BLaER1 treated with 17β-estradiol and CSF1 and Interleukin-3, amounts not matched to agents 10 nM and 100 nM (cell line): ENCODE measurements at regions not wholly inside any gene's neighbourhood (a gene's known extent, or its start where the extent isn't known, plus 50 kb on each side); places are given as distances from the start of the nearest gene placed in this dataset.

Experiments used
- H3K27ac ChIP-seq, 11 experiments: shearing (Covaris generic); formaldehyde crosslinking; 2 replicates each; pipeline ENCODE4 v1.8.1; 2022
- H3K27me3 ChIP-seq, 11 experiments: shearing (Covaris generic); formaldehyde crosslinking; 2 replicates each; pipeline ENCODE4 v1.8.1; 2022
- H3K36me3 ChIP-seq, 11 experiments: shearing (Covaris generic); formaldehyde crosslinking; 2 replicates each; pipeline ENCODE4 v1.8.1; 2022
- H3K4me1 ChIP-seq, 10 experiments: shearing (Covaris generic); formaldehyde crosslinking; 2 replicates each; pipeline ENCODE4 v1.8.1; 2022
- H3K4me2 ChIP-seq, 11 experiments: shearing (Covaris generic); formaldehyde crosslinking; 2 replicates each; pipeline ENCODE4 v1.8.1; 2022
- H3K4me3 ChIP-seq, 10 experiments: shearing (Covaris generic); formaldehyde crosslinking; 2 replicates each; pipeline ENCODE4 v1.8.1; 2022
- H3K9ac ChIP-seq, 11 experiments: shearing (Covaris generic); formaldehyde crosslinking; 2 replicates each; pipeline ENCODE4 v1.8.1; 2022
- H3K9me3 ChIP-seq, 11 experiments: shearing (Covaris generic); formaldehyde crosslinking; replicated peaks in 1 of 11; 2 replicates each; pipeline ENCODE4 v1.8.1; 2022
- H4K20me1 ChIP-seq, 11 experiments: shearing (Covaris generic); formaldehyde crosslinking; 2 replicates each; pipeline ENCODE4 v1.8.1; 2022
- Cebpa-rat ChIP-seq, 11 experiments: shearing (Covaris generic); IDR thresholded peaks; 2 replicates each; pipeline ENCODE4 v1.8.1; 2022

DNA sequence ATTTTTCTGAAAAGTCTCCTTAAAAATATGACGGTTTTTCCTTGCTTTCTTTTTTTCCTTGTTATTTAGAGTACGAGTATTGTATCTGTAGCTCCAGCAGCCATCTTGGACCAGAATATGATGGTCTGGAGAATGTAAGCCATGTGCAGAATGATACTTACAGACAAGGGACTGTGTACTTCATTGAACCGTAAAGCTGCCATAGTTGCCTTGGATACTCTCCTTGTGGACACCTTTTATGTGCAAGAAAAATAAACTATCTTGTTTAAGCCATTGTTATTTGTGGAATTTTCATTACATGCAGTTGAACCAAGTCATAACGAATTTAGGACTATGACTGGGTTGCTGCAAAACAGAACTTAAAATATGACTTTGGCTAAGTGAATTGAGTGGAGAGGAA is 485.8 kb upstream of the CITED2 start:
- Histone ChIP-seq H3K27ac (no peak overlapping the region), H3K27me3 (no peaks in the 10 kb centered on the region), H3K36me3 (no peaks in the 10 kb centered on the region), H3K4me2 (no peak overlapping the region), H3K4me1 (no peaks in the 10 kb centered on the region), H3K9ac (no peak overlapping the region), H3K9me3 (no peaks in the 10 kb centered on the region), H4K20me1 (no peaks in the 10 kb centered on the region), H3K4me3 (no peak overlapping the region)
- no peak for TF ChIP-seq Cebpa-rat (IDR thresholded peaks at IDR 0.05)

DNA sequence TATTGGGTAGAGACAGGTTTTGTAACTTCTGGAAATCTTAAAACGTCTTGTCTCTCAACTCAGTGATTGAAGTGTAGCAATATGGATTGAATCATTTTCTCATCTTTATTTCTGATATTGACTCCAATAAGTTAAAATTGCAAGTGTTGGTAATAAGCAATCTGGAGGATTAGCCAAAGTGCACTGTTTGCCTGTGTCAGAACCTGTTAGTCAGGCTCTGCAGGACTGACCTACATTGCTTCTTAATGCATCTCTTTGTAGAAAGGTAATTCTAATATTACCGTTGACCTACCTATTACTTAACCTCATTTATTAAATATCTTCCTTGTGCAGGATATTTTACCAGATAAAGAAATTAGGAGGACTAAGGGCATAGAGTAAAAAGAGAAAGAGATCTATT is 484.0 kb upstream of the CITED2 start:
- no peaks in the 10 kb centered on the region for H3K4me1 ChIP-seq
- no peak overlapping the region for H3K27ac ChIP-seq
- H3K9ac ChIP-seq: no peak overlapping the region
- H3K36me3 ChIP-seq: no peaks in the 10 kb centered on the region
- no peak overlapping the region for H3K4me3 ChIP-seq
- H3K4me2 ChIP-seq: no peak overlapping the region
- no peaks in the 10 kb centered on the region for H4K20me1 ChIP-seq
- no peak for TF ChIP-seq Cebpa-rat (IDR thresholded peaks at IDR 0.05)
- H3K9me3 ChIP-seq: no peaks in the 10 kb centered on the region
- H3K27me3 ChIP-seq: no peaks in the 10 kb centered on the region

DNA sequence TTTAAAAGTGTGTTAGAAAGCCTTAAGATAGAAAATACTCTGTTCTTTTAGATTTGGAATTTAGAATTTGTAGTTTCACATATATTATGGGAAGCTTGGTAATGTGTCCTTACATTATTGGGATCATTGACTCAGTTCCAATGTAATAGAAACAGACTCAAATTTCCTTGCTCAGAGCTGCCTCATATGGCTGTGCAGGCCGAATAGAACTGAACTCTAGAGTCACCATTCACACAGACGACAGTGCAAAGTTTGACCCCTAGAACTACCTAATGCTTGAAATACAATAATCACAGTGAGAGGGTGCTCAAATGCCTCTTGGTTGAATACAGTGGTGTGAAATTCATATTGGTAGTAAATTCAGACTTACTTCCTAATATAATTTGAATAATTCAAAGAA is 482.7 kb upstream of the CITED2 start:
- H3K4me3 ChIP-seq: no peak overlapping the region
- no peaks in the 10 kb centered on the region for H4K20me1 ChIP-seq
- H3K9me3 ChIP-seq: no peaks in the 10 kb centered on the region
- H3K9ac ChIP-seq: no peak overlapping the region
- no peaks in the 10 kb centered on the region for H3K27me3 ChIP-seq
- no peak for TF ChIP-seq Cebpa-rat (IDR thresholded peaks at IDR 0.05)
- H3K4me2 ChIP-seq: no peak overlapping the region
- no peaks in the 10 kb centered on the region for H3K36me3 ChIP-seq
- H3K27ac ChIP-seq: no peak overlapping the region
- no peaks in the 10 kb centered on the region for H3K4me1 ChIP-seq

DNA sequence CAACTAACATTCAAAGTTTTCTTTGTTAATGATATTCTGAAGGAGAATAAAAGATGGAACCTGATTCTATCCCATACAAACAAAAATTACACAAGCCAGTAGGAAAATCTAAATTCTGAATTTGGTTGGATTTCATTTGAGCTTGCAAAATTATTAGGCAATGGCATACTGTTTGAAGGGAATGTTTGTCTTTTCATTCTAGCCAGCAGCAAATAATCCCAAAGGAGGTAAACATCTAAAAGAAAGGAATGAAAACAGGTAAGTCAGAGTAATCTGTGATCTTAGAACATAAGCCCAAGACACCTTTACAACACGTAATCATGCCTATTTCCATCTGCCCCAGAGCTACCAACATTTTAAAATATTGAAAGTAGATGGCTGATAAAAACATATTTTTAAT is 482.1 kb upstream of the CITED2 start:
- no peaks in the 10 kb centered on the region for H3K27me3 ChIP-seq
- no peak overlapping the region for H3K27ac ChIP-seq
- H3K9me3 ChIP-seq: no peaks in the 10 kb centered on the region
- no peak overlapping the region for H3K4me2 ChIP-seq
- no peak overlapping the region for H3K9ac ChIP-seq
- no peak for TF ChIP-seq Cebpa-rat (IDR thresholded peaks at IDR 0.05)
- no peaks in the 10 kb centered on the region for H4K20me1 ChIP-seq
- no peak overlapping the region for H3K4me3 ChIP-seq
- H3K36me3 ChIP-seq: no peaks in the 10 kb centered on the region
- no peaks in the 10 kb centered on the region for H3K4me1 ChIP-seq

DNA sequence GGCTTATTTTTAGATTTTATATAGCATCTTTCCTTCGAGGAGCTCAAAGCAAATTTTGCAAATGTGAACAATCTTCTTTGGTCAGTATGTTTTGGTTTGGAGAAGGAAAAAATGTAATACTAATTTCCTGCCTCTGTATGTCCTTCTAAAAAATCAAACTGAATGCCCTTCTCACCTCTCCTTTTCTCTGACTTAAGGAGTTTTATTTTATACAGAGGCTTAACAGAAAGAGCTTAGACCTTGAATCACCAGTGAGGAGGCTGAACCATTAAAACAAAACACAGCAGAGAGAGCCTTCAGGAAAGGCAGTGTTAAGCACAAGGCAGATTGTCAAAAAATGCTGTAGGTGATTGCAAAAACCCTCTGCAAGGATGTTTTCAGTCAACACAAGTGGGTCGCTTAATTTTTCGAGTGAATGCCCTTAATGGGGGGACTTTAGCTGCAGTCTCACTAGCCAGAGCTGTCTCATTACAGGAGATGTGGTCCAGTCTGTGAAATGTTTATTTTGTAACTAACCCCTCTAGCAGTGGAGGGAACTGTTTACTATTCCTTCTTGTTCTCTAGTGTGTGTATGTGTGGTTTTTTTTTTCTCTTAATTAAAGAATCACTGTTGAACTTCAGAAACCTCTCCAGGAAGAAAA is 481.3 kb upstream of the CITED2 start:
- Histone ChIP-seq H3K4me3 (no peak overlapping the region), H3K27ac (no peak overlapping the region), H4K20me1 (no peaks in the 10 kb centered on the region), H3K9me3 (no peaks in the 10 kb centered on the region), H3K27me3 (no peaks in the 10 kb centered on the region), H3K4me2 (no peak overlapping the region), H3K9ac (no peak overlapping the region), H3K4me1 (no peaks in the 10 kb centered on the region), H3K36me3 (no peaks in the 10 kb centered on the region)
- TF ChIP-seq Cebpa-rat (IDR thresholded peaks at IDR 0.05): no peak

DNA sequence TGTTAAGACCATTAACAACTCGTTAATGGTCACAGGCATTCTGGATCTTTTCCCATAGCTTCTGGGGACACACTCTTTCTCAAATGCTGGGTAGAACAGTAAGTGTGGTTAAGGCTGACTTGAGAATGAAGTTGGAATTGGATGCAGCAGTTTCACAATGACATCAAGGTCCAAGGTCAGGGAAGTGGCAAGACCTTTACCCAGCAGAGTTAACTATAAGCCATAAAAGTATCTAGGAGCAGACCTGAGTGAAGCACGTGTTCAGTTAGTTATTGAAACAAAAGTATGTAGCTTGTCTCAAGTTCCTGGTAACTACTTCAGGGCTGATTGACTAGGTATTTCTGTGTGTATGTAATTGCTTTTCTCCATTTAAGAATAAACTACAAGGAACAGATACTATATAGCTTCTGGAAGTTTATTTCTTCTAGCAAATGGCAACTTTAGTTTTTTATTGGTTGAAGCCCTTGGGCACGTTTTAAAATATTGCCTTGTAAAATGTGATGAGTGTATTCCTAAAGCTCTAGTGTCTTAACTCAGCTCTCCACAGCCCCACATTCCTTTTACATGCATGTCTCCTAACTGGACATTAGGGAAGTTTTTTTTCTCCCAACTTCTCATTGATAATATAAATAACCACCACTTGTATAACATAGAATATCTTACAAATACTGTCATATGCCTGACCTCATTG is 479.0 kb upstream of the CITED2 start:
- no peak overlapping the region for H3K27ac ChIP-seq
- H3K36me3 ChIP-seq: no peaks in the 10 kb centered on the region
- no peak overlapping the region for H3K4me2 ChIP-seq
- no peaks in the 10 kb centered on the region for H3K4me1 ChIP-seq
- H3K4me3 ChIP-seq: no peak overlapping the region
- H3K27me3 ChIP-seq: no peaks in the 10 kb centered on the region
- H3K9me3 ChIP-seq: no peaks in the 10 kb centered on the region
- no peak overlapping the region for H3K9ac ChIP-seq
- no peaks in the 10 kb centered on the region for H4K20me1 ChIP-seq
- no peak for TF ChIP-seq Cebpa-rat (IDR thresholded peaks at IDR 0.05)

DNA sequence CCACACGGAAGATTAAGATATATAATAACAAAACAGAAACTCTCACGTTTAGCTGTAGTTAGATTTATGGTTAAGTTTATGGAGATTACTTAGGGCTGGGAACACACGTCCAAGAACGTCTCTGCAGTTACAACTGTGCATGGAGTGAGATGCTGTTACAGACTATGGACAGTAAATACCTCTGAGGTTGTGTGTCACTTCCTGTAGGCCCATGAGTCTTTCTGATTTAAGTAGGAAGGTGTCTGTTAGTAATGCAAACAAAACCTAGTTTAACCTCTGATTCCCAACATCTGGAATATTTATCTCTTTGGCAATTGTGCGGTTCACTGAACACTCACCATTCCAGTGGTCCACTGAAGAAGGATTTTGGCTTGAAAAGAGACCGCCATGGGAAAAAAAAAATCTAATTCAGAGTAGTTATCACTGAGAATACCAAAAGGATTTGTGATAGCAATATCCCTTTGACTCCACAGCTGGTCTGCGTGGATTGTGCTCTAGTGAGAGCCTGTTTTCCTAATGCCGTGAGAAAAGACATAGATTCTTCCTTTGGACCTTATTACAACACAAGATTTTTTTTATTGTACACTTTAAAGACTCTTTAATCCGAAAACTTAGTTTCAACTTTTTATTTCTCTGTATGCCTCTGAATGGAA is 478.2 kb upstream of the CITED2 start:
- H3K9ac ChIP-seq: no peak overlapping the region
- no peaks in the 10 kb centered on the region for H3K4me1 ChIP-seq
- no peaks in the 10 kb centered on the region for H4K20me1 ChIP-seq
- H3K9me3 ChIP-seq: no peaks in the 10 kb centered on the region
- H3K36me3 ChIP-seq: no peaks in the 10 kb centered on the region
- no peaks in the 10 kb centered on the region for H3K27me3 ChIP-seq
- TF ChIP-seq Cebpa-rat (IDR thresholded peaks at IDR 0.05): no peak
- H3K4me2 ChIP-seq: no peak overlapping the region
- H3K4me3 ChIP-seq: no peak overlapping the region
- no peak overlapping the region for H3K27ac ChIP-seq

DNA sequence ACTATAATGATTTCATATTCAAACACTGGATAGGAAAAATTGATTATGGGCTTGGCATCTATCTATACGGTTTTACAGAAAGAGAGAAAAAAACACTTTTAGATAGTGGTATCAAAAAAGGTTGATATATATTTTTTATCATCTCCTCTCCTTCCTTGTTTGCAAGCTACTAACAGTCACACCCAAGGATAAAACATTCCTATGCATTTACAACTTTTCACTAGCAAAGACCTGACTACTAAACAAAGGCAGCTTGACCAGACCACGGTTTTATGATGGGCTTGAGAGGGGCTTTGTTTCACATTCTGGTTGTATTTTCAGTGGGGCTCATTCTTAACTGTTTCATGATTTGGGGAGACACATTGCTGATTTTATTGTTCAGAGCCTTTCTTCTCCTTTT is 477.6 kb upstream of the CITED2 start:
- no peak overlapping the region for H3K4me2 ChIP-seq
- H3K27ac ChIP-seq: no peak overlapping the region
- no peak overlapping the region for H3K4me3 ChIP-seq
- H3K27me3 ChIP-seq: no peaks in the 10 kb centered on the region
- H3K4me1 ChIP-seq: peaks cover 0 to 2% (median 0%) of the 10 kb centered on the region in 10 experiments; a peak in 3 of 20 replicates
- no peaks in the 10 kb centered on the region for H4K20me1 ChIP-seq
- H3K9ac ChIP-seq: no peak overlapping the region
- no peaks in the 10 kb centered on the region for H3K9me3 ChIP-seq
- H3K36me3 ChIP-seq: no peaks in the 10 kb centered on the region
- no peak for TF ChIP-seq Cebpa-rat (IDR thresholded peaks at IDR 0.05)

DNA sequence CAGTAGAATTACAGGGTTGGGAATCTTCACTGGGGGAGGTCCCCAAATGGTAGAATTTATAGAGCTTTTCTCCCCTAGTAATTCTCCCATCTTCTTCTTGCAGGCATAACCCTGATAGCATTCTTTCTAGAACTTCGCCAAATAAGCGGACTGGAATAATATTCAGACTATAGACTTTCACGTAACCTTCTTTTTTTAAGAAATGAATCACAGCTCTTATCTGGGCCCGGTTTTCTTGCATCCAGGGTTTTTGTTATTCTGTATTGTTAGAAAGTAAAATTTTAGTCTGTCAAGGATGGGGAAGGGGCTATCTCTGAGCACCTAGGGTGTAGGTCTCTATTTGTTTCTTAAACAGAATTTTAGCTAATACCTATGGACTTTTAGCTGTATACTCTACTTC is 476.8 kb upstream of the CITED2 start:
- Histone ChIP-seq H3K4me3 (no peak overlapping the region), H3K9me3 (no peaks in the 10 kb centered on the region), H3K9ac (no peak overlapping the region), H3K36me3 (no peaks in the 10 kb centered on the region), H3K4me1 (peaks cover 0 to 10% (median 0%) of the 10 kb centered on the region in 10 experiments; a peak in 5 of 20 replicates), H3K27me3 (no peaks in the 10 kb centered on the region), H4K20me1 (no peaks in the 10 kb centered on the region), H3K27ac (no peak overlapping the region), H3K4me2 (no peak overlapping the region)
- TF ChIP-seq Cebpa-rat (IDR thresholded peaks at IDR 0.05): no peak

DNA sequence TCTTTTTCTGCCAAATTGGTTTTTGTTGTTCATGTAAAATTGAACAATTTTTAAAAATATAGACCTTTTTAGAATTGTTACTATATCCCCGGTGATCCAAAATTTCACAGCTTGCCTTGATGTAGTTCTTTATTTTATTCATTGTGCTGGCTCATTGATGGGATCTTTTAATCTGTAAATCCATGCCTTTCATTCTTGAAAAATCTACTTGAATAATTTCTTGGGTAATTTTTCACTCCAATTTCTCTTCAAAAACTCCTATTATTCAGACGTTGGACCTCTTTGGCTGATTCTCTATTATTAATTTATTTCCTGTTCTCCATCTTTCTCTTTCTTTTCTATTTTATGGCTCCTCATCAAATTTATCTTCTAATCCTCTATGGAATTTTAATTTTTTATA is 476.1 kb upstream of the CITED2 start:
- Histone ChIP-seq H4K20me1 (no peaks in the 10 kb centered on the region), H3K27me3 (no peaks in the 10 kb centered on the region), H3K9me3 (no peaks in the 10 kb centered on the region), H3K36me3 (no peaks in the 10 kb centered on the region), H3K4me1 (peaks cover 0 to 14% (median 0%) of the 10 kb centered on the region in 10 experiments; a peak in 5 of 20 replicates), H3K4me2 (no peak overlapping the region), H3K27ac (no peak overlapping the region), H3K9ac (no peak overlapping the region), H3K4me3 (no peak overlapping the region)
- TF ChIP-seq Cebpa-rat (IDR thresholded peaks at IDR 0.05): no peak
